ENCODE measurements at regions not wholly inside any gene's neighbourhood (a gene's known extent, or its start where the extent isn't known, plus 50 kb on each side); places are given as distances from the start of the nearest gene placed in this dataset.

DNA sequence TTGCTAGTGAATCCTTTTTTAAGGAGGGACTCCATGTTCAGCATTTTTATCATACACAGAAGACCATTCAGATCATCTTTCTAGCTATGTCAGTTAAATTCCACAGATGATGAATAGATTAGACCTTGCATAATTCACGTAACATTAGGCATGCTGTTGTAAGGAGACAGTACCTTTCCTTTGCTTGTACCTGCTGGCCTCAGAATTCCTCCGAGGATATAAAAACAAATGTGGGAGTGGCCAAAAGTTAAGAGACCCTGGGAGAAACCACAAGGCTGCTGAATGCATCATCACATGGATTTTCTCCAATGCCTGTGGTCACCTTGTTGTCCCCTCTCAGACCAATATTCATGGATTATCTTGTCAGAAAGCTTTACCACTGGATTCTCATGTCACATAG is 201.4 kb downstream of the MAGEB17 start:
- intact Hi-C loops (cut with DNase I) = no loop called here
- TF ChIP-seq POLR2AphosphoS5 (IDR thresholded peaks at IDR 0.05) (no peak), EP300 (IDR thresholded peaks at IDR 0.05) (no peak), POLR2A (IDR thresholded peaks at IDR 0.05; ENCODE audit: low read depth) (no peak)
- TF ChIP-seq, protein P1, sequence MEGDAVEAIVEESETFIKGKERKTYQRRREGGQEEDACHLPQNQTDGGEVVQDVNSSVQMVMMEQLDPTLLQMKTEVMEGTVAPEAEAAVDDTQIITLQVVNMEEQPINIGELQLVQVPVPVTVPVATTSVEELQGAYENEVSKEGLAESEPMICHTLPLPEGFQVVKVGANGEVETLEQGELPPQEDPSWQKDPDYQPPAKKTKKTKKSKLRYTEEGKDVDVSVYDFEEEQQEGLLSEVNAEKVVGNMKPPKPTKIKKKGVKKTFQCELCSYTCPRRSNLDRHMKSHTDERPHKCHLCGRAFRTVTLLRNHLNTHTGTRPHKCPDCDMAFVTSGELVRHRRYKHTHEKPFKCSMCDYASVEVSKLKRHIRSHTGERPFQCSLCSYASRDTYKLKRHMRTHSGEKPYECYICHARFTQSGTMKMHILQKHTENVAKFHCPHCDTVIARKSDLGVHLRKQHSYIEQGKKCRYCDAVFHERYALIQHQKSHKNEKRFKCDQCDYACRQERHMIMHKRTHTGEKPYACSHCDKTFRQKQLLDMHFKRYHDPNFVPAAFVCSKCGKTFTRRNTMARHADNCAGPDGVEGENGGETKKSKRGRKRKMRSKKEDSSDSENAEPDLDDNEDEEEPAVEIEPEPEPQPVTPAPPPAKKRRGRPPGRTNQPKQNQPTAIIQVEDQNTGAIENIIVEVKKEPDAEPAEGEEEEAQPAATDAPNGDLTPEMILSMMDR (IDR thresholded peaks at IDR 0.05) = no peak
- 77% methylated on average over 2 of the region's 2 CpGs for WGBS
- no peak for DNase-seq (ENCODE audit: extremely low spot score)
- no peaks in the 10 kb centered on the region for H3K4me1 ChIP-seq
- no peaks in the 10 kb centered on the region for H3K27me3 ChIP-seq
- no peaks in the 10 kb centered on the region for H3K9me3 ChIP-seq
- no peaks in the 10 kb centered on the region for H3K36me3 ChIP-seq
- H3K27ac ChIP-seq (replicated peaks in 1 of 4) = no peak overlapping the region
- no peak overlapping the region for H3K4me3 ChIP-seq

DNA sequence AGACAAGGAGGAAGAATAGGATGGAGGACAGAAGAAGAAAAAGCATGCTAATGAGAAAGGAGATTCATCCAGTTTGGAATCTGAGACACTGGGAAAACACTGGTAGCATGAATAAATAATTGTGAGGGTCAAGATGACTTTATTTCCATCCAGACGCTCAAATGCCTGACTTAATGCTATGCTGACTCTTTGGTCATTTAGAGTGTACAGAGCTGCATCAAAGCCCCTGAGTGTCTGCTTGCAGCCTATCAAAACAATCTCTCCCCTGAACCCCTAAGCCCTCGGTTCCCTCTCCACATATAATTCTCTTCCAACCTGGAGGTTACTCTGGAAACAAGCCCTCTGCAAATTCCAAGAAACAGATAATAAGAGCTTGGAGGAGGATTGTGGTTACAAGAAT is 208.8 kb downstream of the MAGEB17 start:
- Histone ChIP-seq H3K4me3 (no peak overlapping the region), H3K9me3 (no peaks in the 10 kb centered on the region), H3K36me3 (no peaks in the 10 kb centered on the region), H3K27ac (replicated peaks in 1 of 4) (no peak overlapping the region), H3K27me3 (no peaks in the 10 kb centered on the region), H3K4me1 (no peaks in the 10 kb centered on the region)
- 68% methylated on average over 2 of the region's 2 CpGs for WGBS
- intact Hi-C loops (cut with DNase I) = no loop called here
- no peak for TF ChIP-seq POLR2AphosphoS5 (IDR thresholded peaks at IDR 0.05)
- TF ChIP-seq, protein P1 (IDR thresholded peaks at IDR 0.05) = no peak
- no peak for TF ChIP-seq POLR2A (IDR thresholded peaks at IDR 0.05; ENCODE audit: low read depth)
- no peak for TF ChIP-seq EP300 (IDR thresholded peaks at IDR 0.05)
- DNase-seq (ENCODE audit: extremely low spot score) = no peak

DNA sequence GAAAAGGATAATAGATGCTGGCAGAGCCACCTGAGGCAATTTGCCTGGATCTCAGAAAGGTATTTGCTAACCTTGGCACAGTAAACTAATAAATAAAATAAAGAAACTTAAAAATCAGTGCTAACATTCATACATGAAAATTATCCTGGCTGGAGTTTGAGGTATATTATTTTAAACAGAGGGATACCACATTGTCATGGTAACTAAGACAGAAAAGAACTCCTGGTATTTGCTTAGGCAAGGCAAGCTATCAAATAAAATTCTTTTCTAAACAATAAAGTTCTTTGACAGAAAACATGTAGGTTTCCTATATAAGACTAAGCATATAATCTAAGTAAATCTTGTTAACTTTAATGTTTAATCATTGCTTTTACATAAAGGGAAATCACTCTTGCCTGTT is 218.8 kb downstream of the MAGEB17 start:
- Histone ChIP-seq H3K27ac (replicated peaks in 1 of 4) (no peak overlapping the region), H3K4me1 (no peaks in the 10 kb centered on the region), H3K4me3 (no peak overlapping the region), H3K36me3 (no peaks in the 10 kb centered on the region), H3K9me3 (no peaks in the 10 kb centered on the region), H3K27me3 (no peaks in the 10 kb centered on the region)
- intact Hi-C loops (cut with DNase I) = no loop called here
- no peak for TF ChIP-seq EP300 (IDR thresholded peaks at IDR 0.05)
- TF ChIP-seq POLR2A (IDR thresholded peaks at IDR 0.05; ENCODE audit: low read depth) = no peak
- TF ChIP-seq, protein P1 (IDR thresholded peaks at IDR 0.05) = no peak
- TF ChIP-seq POLR2AphosphoS5 (IDR thresholded peaks at IDR 0.05) = no peak
- no peak for DNase-seq (ENCODE audit: extremely low spot score)

DNA sequence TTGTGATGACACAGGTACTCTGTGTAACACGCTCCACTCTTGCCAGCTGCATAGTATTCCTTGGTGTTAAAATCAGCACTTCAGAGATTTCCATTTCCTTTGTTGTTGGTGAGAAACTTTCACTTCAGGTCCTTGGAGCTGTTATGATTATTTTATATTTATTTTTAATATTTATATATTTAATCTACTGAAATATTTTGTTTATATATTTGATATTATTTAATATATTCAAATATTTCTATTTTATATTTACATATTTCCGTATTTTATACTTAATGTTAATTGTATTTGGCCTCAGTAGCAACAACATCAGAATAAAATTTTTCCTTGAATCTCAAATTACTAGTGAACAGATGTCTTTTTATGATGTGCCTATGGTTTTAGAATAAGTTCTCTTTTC is 225.3 kb downstream of the MAGEB17 start:
- Histone ChIP-seq H3K27me3 (no peaks in the 10 kb centered on the region), H3K9me3 (no peaks in the 10 kb centered on the region), H3K4me1 (no peaks in the 10 kb centered on the region), H3K4me3 (no peak overlapping the region), H3K27ac (replicated peaks in 1 of 4) (no peak overlapping the region), H3K36me3 (no peaks in the 10 kb centered on the region)
- intact Hi-C loops (cut with DNase I) = no loop called here
- WGBS = 93% methylated on average over 2 of the region's 2 CpGs
- no peak for DNase-seq (ENCODE audit: extremely low spot score)
- no peak for TF ChIP-seq POLR2AphosphoS5 (IDR thresholded peaks at IDR 0.05)
- TF ChIP-seq EP300 (IDR thresholded peaks at IDR 0.05) = no peak
- TF ChIP-seq POLR2A (IDR thresholded peaks at IDR 0.05; ENCODE audit: low read depth) = no peak
- TF ChIP-seq, protein P1 (IDR thresholded peaks at IDR 0.05) = no peak

DNA sequence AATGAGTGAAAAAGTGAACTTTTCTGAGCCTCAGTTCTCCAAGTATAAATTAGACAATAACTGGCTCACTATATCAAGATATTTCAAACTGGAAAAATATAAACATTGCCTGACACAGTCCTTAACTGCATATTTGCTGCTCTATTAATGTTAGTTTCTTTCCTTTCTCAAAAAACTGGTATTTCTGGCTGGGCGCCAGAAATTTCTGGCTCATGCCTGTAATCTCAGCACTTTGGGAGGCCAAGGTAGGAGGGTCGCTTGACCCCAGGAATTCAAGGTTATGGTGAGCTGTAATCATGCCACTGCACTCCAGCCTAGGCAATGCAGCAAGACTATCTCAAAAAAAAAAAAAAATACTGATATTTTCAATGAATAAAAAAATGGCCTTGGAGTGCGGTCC is 227.0 kb downstream of the MAGEB17 start:
- no peaks in the 10 kb centered on the region for H3K36me3 ChIP-seq
- TF ChIP-seq EP300 (IDR thresholded peaks at IDR 0.05) (no peak), POLR2AphosphoS5 (IDR thresholded peaks at IDR 0.05) (no peak), POLR2A (IDR thresholded peaks at IDR 0.05; ENCODE audit: low read depth) (no peak)
- TF ChIP-seq, protein P1 (IDR thresholded peaks at IDR 0.05) = no peak
- WGBS = 67% methylated on average over 3 of the region's 3 CpGs

More for the DNA sequence above, 227.0 kb downstream of the MAGEB17 start:
- no peak for DNase-seq (ENCODE audit: extremely low spot score)
- intact Hi-C loops (cut with DNase I) = no loop called here
- H3K27me3 ChIP-seq = no peaks in the 10 kb centered on the region
- no peak overlapping the region for H3K4me3 ChIP-seq
- H3K9me3 ChIP-seq = no peaks in the 10 kb centered on the region
- no peak overlapping the region for H3K27ac ChIP-seq (replicated peaks in 1 of 4)
- no peaks in the 10 kb centered on the region for H3K4me1 ChIP-seq
